HTR-8/SVneo (cell line): ENCODE measurements at regions not wholly inside any gene's neighbourhood (a gene's known extent, or its start where the extent isn't known, plus 50 kb on each side); places are given as distances from the start of the nearest gene placed in this dataset.
"Not testable (repeated sequence)": the region's sequence is repeated elsewhere in the genome, so short reads cannot be mapped to it uniquely, and the experiment has no call there.

Experiments
- DNase-seq: peaks from one replicate; pipeline ENCODE4 v3.0.0; 2011; ENCODE audit warnings: low spot score, mixed read lengths; ENCODE audit not compliant: insufficient read length
- FAIRE-seq: peaks from 2 replicates; lab custom pipeline; 2011; peaks lifted over from hg19 to GRCh38; lab: Jason Lieb, UNC

DNA sequence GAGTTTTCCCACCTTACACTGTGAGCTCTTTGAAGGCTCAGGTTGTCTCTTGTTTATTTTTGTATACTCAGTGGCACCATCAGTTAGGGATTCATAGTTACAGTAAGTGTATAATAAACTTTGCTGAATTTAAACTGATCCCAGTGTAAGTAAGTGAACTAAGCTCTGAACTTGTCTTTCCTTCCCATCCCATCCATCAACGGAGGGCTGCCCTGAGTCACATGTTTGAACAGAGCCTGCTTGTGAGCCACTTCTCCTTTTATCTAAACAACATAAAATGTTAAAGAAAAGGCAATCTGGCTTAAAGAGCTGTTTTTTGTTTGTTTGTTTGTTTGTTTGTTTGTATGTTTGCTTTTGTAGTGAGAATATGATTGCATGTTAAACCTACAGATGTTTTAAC, 185.7 kb upstream of the MARCKS start:
- DNase-seq: no peak
- no peak for FAIRE-seq

DNA sequence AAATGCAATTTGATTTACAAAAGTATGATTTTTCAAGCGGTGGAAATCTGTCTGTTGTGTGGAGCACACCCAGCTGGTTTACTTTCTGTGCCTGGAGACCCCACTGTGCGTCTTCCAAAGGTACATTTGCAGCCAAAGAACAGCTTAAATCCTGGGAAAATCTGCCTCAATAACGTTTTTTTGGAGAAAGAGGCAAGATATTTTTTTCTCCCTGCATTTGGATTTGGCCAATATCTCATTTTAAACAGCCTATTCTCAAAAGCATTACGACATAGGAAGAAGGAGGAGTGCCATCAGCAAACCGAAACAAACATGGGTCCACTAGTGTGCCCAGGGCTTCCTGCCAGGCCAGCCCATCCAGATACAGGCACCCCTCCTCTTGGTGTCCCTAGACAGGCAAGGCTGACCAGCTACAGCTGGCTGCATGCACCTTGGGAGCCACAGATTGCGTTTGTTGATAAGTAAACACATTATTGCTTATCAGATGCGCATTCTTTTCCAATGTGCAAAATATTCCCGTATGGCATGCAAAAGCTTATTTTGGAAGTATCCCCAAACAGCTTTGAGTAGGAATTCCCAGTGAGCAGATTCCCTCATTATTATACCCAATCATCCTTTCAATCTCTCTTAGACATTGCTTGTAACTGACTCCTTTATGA, 184.5 kb upstream of the MARCKS start:
- peak; percentile 27 for DNase-seq
- FAIRE-seq: no peak

DNA sequence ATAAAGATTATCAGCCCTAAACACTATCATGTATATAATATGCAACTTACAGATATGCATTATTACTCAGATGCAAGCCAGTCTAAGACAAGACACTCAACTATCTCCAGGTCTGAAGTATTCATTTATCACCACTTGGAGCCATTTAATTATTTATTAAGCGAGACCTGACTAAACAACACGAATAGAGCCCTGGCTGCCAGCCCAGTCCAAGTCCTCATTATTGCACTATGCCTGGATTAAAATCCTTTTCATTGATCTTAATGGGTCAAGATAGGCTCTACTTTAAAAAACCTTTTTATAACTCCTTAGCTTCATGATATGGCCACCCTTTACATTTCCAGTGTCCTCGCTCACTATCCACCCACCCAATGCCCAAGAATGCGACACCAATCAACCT, 183.1 kb upstream of the MARCKS start:
- DNase-seq (no peak), FAIRE-seq (no peak)

DNA sequence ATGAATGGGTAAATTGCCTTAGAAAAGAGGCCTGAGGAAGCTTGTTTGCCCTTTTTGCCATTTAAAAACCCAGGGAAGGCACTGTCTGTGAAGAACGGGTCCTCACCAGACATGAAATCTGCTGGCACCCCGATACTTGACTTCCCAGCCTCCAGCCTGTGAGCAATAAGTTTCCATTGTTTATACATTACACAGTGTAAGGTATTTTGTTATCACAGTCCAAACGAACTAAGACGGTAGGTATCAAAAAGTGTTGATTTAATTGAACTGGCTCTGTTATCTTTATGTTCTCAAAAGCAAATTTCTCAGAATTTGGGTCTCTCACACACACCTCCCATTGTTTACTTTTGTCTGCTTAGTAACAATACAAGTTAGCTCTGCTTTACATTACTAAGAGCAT, 181.1 kb upstream of the MARCKS start:
- no peak for FAIRE-seq
- no peak for DNase-seq

DNA sequence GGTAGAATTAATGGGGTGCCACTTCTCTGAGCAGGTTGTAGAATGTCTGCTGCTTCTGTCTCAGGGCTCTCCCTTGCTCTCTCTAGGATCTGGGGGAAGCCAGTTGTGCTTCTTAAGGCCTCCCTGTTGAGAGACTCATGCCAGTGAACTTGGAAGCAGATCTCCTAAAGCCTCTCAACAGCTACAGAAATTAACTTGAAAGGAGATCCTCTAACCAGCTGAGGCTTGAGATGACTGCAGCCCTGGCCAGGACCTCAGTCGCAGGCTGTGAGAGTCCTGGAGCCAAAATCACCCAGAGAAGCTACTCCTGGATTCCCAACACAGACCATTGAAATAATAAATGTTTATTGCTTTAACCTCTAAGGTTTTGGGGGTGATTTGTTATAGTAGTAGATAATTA, 180.2 kb upstream of the MARCKS start:
- DNase-seq (no peak), FAIRE-seq (no peak)

DNA sequence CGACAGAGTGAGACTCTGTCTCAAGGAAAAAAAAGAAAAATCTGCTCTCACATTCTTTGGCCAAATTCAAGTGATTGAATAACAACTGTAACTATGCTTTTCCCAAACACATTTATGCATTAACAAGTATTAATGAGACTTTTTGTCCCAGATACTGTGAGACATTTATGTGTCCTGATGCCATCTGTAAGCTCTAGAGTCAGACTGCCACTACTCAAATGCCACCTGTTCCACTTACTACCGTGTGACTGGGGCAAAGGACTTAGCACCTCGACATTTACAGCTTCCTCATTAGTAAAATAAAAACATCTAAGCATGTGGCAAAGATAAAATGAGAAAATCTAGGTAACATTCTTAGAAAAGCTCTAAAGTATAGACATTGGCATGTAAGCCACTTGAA, 178.1 kb upstream of the MARCKS start:
- FAIRE-seq (no peak), DNase-seq (no peak)

DNA sequence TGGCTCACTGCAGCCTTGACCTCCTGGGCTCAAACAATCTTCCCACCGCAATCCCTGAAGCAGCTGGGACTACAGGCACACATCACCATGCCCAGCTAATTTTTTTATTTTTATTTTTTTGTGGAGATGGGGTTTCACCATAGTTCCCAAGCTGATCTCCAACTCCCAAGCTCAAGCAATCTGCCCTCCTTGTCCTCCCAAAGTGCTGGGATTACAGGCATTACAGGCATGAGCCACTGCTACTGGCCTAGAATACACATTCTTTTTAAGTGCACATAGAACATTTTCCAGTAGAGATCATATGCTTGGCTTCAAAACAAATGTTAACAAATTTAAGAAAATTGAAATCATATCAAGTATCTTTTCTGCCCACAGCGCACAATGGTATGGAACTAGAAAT, 176.8 kb upstream of the MARCKS start:
- FAIRE-seq: no peak
- no peak for DNase-seq

DNA sequence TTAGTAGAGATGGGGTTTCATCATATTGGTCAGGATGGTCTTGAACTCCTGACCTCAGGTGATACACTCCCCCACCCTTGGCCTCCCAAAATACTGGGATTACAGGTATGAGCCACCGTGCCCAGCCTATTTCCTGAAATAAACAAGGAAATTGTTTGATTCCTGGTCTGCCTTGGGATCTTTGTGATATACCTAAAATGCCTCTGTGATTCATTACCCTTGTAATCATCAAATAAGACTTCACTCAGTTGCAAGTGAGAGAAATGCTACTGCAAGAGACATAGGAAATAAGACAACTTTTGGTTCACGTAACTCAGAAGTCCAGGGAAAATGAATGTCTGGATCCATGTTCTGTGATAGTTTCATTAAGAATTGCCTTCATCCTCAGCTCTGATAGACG, 173.2 kb upstream of the MARCKS start:
- DNase-seq: no peak
- no peak for FAIRE-seq

DNA sequence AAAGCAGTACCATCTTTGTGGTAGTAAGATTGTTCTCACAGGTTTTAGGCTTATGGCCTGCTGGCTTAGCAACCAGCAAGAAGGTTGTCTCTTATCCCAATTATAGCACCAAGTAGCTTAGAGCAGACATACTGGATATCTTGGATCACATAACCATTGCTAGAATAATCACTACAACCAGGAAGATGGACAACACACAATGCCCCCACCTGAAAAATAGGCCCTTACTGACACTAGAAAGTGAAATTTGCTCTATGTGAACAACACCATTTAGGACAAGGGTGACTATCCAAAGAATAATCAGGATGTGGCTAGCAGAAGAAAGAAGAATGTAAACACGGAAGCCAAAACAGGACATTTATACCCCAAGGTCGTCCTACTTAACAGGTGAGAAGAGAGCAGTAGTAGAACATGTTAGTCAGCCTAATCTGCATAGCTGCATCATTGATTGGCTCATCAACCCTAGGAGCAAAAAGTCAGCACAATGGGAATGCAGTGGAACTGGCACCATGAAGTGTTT, 172.7 kb upstream of the MARCKS start:
- FAIRE-seq: no peak

DNA sequence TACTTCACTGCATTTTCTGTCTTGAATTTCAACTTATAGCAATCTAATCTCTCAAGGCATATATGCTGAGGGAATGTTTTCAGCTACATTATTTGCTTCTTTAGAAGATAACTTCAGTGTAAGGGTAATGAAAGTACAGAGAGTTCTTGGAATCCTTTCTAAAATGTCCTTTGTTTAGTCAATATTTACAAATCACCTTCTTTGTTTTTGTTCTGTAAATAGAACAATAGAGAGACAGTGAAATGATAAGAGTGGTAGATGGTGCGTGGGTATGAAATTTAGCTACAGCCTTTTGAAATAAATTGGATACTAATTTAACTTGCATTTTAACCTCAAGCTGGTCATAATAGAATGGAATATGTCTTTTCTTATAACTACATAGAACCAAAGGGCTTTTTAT, 171.1 kb upstream of the MARCKS start:
- FAIRE-seq: no peak
- no peak for DNase-seq

More for the DNA sequence above, 172.7 kb upstream of the MARCKS start:
- no peak for DNase-seq

DNA sequence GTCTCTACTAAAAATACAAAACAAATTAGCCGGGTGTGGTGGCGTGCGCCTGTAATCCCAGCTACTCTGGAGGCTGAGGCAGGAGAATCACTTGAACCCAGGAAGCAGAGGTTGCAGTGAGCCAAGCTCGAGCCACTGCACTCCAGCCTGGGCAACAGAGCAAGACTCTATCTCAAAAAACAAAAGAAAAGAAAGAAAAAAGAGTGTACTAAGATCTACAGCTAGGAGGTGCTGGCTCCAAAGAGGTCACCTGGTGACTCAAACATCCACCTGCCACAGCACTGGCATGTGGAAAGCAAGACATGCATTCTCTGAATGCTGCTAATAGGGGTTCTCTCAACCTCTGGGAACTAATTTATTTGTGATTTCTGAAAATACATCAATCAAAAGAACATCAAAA, 167.5 kb upstream of the MARCKS start:
- DNase-seq, FAIRE-seq: not testable (repeated sequence)

DNA sequence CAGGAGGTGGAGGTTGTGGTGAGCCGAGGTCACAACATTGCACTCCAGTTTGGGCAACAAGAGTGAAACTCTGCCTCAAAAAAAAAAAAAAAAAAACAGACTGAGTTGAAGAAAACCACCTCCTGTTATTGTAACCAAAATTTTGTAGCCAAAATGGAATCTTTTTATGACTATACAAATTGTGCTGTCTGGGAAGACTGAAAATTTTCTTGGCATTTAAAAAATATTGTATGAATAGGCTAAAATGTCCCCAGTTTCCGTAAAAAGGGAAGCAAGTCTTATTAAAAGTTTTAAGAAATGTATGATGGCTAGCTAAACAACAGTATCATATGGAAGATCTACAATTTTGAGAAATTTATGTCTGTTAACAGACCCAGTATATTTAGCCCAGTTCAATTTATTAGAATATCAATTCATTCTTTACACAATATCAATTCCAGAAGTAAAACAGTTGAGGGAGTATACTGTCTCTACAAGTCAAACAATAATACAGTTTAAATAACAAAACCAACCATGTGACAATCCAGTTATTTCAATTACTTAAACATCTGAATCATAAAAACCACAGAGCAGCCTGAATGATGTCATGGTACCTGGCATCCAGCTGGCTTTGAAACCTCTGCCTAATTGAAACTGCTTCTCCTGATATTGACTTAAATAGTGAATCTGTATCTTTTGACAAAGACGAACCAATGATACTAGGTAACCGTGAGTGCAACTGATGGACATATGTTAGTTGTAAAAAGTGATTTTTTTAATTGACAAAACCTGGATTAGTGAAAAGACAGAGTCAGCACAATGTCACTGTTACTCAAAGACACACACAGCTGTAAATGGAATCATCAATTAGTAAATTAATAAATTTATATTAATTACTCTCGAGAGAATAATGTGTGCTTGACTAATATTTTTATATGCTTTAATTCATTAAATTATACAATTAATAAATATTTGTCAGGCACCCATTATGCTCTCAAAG, 166.6 kb upstream of the MARCKS start:
- DNase-seq (peak; percentile 59), FAIRE-seq (peak; percentile 76)

DNA sequence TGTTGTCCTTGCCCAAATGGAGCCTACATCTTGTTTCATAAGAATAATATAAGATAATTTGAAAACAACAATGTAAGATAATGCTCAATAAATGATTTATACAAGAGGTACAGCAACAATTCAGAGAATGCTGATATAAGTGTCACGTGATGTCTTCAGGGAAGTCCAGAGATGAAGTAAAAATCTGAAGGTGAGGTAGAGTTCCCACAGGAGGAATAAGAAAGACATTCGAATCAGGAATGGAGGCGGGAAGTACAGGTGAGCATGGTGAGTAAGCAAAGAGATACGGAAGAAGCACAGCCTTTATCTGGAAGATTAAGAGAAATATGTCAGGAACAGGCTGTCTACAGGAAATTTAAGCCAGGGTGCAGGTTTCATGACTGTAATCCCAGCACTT, 165.9 kb upstream of the MARCKS start:
- FAIRE-seq: no peak
- DNase-seq: no peak

DNA sequence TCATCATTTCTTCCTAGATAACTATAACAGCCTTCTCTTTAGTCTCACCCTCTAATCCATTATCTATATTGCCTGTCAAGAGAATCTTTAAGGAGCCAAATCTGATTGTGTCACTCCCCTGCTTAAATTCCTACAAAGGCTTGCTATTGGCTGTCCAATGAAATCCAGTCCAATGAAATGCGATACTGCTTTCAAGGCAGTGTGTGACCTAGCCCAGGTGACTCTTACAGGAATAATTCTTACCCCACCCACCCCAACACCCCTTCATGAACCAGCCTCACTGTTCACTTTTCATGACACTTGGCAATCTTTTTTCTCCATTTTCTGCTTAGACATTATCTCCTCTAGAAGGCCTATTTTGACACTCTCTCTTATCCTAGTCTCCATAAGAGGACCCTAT, 163.3 kb upstream of the MARCKS start:
- FAIRE-seq (no peak), DNase-seq (no peak)

DNA sequence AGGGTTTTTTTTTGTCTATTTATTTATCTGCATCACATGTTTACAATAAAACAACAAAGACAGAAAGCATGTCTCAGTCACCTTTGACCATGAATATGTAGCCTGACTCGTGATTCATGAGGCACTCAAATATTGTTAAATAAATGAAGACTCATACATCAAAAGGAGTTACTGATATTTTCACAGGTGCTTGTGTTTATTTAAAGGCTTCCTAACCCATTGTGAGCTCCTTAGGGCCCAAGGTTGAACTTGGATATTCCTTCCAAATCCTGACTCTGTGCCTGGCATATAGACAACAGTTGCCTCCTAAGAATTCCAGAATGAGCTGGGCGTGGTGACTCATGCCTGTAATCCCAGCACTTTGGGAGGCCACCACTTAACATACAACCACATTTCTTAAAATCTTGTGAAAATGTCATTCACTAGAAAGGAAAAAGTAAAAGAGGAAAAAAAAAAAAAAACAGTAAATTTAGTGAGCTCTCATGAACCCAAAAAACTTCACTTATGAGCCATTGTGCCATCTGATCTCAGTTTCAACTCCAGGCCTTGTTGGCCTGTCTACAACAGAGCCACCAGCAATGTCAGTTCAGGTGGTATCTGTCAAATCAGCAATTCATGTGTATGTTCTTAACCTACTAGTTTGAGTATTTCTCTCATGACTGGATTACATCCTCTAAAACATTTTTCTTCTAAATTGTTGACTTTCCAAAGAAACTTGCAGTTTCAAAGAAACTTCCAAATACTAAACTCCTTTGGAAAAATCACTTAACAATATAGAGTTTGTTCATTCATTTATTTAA, 162.7 kb upstream of the MARCKS start:
- no peak for FAIRE-seq
- no peak for DNase-seq

DNA sequence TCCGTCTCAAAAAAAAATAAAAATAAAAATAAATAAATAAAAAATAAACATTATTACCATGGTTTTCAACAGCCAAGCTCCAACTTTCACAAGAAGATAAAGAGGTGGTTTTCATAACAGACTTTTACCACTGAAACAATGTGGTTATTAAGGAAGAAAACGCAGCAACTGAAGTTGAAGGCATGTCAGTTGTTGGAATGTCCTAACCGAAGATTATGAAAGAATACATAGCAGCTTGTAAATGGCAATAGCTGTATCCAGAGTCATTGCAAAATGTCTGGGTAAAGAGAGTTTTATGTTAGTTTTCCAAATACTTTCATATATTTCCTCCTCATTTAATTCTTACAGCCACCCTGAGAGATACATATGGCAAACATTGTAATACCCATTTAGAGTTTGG, 161.6 kb upstream of the MARCKS start:
- no peak for FAIRE-seq

DNA sequence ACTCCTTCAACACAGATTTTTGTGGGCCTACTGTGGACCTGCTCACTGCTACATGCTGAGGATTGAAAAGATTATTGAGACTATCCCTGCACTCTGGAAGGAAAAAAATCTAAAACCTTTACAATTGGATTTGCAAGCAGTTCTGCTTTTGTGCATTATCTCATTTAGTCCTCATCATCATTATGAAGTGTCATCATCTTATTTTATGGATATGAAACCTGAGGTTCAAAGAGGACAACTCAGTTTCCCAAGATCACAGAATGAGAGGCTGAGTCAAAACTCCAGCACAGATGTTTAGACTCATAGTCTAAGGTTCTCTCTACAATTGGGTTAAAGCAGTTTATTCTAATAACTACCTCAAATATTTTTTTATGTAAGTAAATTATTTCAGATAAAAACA, 160.2 kb upstream of the MARCKS start:
- FAIRE-seq (no peak), DNase-seq (no peak)

More for the DNA sequence above, 161.6 kb upstream of the MARCKS start:
- DNase-seq: no peak

DNA sequence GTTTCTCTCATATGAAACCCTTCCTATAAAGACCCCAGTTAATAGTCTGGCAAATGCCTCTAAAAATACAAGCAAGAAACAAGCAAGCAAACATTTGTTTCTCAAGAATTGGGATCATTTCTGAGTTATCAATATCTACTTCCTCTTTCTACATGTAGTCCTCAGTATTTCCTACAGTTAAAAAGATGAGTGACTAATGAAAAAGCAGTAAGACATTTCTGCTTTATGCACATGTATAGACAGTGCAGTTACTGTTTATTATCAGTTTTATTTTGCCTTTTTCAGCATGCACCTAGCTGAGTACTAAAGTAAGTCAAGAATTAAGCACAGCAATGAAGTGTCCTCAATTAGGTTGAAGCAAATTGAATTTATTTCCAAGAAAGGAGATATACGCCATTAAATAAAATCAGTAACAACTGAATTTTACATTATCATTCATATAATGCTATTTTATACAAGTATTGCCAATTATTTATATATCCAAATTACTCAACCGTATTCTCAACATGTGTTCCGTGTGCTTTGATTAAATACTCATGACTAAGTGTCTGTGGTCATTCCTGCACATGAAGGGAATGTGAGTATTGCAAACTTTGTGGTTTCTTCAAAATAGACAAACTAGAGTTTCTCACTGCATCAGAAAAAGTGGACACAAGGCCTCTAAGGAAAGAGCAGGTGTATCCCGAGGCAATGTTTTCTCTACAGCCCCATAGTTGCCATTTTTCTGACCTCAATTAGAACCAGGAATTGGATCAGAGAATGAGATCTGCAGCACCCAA, 159.3 kb upstream of the MARCKS start:
- DNase-seq (peak; percentile 52), FAIRE-seq (peak; percentile 54)

DNA sequence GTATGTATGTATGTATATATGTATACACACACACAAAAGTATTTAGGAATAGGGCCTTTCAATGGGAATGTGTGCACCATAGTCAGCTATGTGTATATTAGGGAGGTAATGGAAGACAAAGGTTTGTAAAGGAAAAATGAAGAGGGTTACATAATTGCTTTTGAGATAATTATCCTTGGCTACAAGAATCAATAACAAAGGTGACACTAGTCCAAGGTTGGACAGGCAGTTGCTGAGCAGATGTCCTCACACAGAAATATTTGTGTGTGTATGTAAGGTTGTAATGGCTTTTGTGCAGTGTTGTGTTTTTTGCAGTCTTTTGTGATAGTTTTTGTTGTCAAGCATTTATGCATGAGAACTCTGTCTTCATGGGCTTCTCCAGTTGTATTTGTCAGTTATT, 157.9 kb upstream of the MARCKS start:
- DNase-seq: no peak
- no peak for FAIRE-seq
